GM19193 (cell line): ENCODE measurements at regions not wholly inside any gene's neighbourhood (a gene's known extent, or its start where the extent isn't known, plus 50 kb on each side); places are given as distances from the start of the nearest gene placed in this dataset.

Source experiments
- POLR2A ChIP-seq: IDR thresholded peaks from 4 replicates; pipeline ENCODE4 v1.6.1; 2011; ENCODE audit not compliant: insufficient read depth, insufficient read length; ENCODE audit errors: extremely low read depth

GRCh38 chr11:128388206-128388815 lies 199.0 kb downstream of the ETS1 start:
- TF ChIP-seq POLR2A, result no peak

- TF ChIP-seq POLR2A, result no peak
Observed at GRCh38 chr11:128379587-128380580, 207.5 kb downstream of the ETS1 start.

GRCh38 chr11:128375961-128376360 lies 211.4 kb downstream of the ETS1 start:
- no peak for TF ChIP-seq POLR2A

- no peak for TF ChIP-seq POLR2A
Observed at GRCh38 chr11:128374026-128374425, 213.3 kb downstream of the ETS1 start.

- TF ChIP-seq POLR2A, result no peak
Observed at GRCh38 chr11:128372977-128373376, 214.4 kb downstream of the ETS1 start.

- TF ChIP-seq POLR2A, result no peak
Observed at GRCh38 chr11:128367573-128367972, 219.8 kb downstream of the ETS1 start.

GRCh38 chr11:128365044-128365443 lies 222.3 kb downstream of the ETS1 start:
- TF ChIP-seq POLR2A, result no peak

- no peak for TF ChIP-seq POLR2A
Observed at GRCh38 chr11:128361451-128362020, 225.8 kb downstream of the ETS1 start.

- TF ChIP-seq POLR2A, result no peak
Observed at GRCh38 chr11:128359515-128359914, 227.8 kb downstream of the ETS1 start.

GRCh38 chr11:128357073-128357472 lies 230.3 kb downstream of the ETS1 start:
- TF ChIP-seq POLR2A, result no peak

GRCh38 chr11:128355558-128355957 lies 231.8 kb downstream of the ETS1 start:
- TF ChIP-seq POLR2A, result no peak

GRCh38 chr11:128354476-128354875 lies 232.9 kb downstream of the ETS1 start:
- no peak for TF ChIP-seq POLR2A

- TF ChIP-seq POLR2A, result no peak
Observed at GRCh38 chr11:128351168-128351567, 236.2 kb downstream of the ETS1 start.

- no peak for TF ChIP-seq POLR2A
Observed at GRCh38 chr11:128349650-128350299, 237.6 kb downstream of the ETS1 start.

- TF ChIP-seq POLR2A, result no peak
Observed at GRCh38 chr11:128346804-128347203, 240.6 kb downstream of the ETS1 start.
